ENCODE measurements at regions not wholly inside any gene's neighbourhood (a gene's known extent, or its start where the extent isn't known, plus 50 kb on each side); places are given as distances from the start of the nearest gene placed in this dataset.

DNA sequence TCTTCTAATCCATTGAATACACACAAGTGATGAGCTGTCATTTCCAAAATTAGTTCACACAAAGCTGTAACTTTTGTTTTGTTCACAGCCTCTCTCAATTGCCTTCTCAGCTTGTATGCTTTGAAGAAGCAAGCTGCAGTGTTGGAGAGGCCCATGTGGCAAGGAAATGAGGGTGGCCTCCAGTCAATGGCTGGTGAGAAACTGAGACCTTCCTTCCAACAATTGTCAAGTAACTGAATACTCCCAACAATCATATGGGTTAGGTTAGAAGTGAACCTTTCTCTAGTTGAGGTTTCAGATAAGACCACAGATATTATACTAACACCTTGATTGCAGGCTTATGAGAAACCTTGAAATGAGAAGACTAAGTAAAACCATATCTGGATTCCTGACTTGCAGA lies 82.4 kb upstream of the SOX9 start:
- POLR2A ChIA-PET: no interaction called here
- Mint-ChIP-seq H3K9me3 (no peaks in the 10 kb centered on the region), H3K4me3 (no peak overlapping the region), H3K4me1 (ENCODE audit: low read depth) (no peaks in the 10 kb centered on the region), H3K27ac (no peak overlapping the region), H3K36me3 (ENCODE audit: low read depth) (no peaks in the 10 kb centered on the region), H3K27me3 (no peaks in the 10 kb centered on the region)
- no peak for DNase-seq
- intact Hi-C loops (cut with micrococcal nuclease): no loop called here
- CTCF ChIA-PET: no interaction called here
- ATAC-seq: no peak
- TF ChIP-seq, protein P1, sequence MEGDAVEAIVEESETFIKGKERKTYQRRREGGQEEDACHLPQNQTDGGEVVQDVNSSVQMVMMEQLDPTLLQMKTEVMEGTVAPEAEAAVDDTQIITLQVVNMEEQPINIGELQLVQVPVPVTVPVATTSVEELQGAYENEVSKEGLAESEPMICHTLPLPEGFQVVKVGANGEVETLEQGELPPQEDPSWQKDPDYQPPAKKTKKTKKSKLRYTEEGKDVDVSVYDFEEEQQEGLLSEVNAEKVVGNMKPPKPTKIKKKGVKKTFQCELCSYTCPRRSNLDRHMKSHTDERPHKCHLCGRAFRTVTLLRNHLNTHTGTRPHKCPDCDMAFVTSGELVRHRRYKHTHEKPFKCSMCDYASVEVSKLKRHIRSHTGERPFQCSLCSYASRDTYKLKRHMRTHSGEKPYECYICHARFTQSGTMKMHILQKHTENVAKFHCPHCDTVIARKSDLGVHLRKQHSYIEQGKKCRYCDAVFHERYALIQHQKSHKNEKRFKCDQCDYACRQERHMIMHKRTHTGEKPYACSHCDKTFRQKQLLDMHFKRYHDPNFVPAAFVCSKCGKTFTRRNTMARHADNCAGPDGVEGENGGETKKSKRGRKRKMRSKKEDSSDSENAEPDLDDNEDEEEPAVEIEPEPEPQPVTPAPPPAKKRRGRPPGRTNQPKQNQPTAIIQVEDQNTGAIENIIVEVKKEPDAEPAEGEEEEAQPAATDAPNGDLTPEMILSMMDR (IDR thresholded peaks at IDR 0.05): no peak

DNA sequence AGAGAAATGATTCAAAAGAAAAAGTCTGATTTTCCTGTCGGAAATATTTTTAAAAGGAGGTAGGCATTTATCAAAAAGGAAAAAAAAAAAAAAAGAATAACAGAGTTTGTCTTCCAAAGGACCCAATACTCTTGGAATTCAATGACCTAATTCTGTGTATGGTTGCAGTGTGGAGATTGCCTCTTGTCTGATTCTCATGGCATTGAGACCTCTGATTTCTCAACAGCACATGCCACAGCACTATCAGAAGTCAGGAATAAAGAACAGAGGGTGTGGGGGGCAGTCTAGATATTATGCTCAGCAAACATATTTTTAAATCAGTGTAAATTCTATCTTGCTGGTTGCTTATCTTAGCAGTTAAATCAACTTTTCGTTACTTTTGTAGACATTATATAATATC lies 81.3 kb upstream of the SOX9 start:
- Mint-ChIP-seq H3K27me3 (no peaks in the 10 kb centered on the region), H3K27ac (no peak overlapping the region), H3K36me3 (ENCODE audit: low read depth) (no peaks in the 10 kb centered on the region), H3K9me3 (no peaks in the 10 kb centered on the region), H3K4me1 (ENCODE audit: low read depth) (no peaks in the 10 kb centered on the region), H3K4me3 (no peak overlapping the region)
- ChIA-PET CTCF (no interaction called here), POLR2A (no interaction called here)
- intact Hi-C loops (cut with micrococcal nuclease): no loop called here
- TF ChIP-seq, protein P1 (IDR thresholded peaks at IDR 0.05): no peak
- DNase-seq (no peak), ATAC-seq (no peak)

DNA sequence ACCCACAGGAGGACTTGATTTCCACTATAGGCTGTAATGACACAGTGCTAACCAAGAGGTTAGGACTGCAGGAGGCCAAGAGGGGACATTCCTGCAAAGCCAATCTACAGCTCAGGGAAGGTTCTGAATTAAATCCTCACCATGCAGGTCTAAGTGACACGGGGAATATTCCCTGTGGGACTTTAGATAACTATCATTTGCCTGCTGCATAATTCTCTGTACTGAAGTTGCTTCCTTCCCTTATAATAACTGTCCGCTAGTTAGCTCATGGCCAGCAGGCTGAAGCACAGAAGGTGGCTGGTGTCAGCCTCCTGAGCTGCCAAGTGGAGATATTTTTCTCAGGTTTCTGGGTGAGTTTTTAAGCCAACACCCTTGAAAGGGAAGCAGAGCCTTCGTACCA lies 74.6 kb upstream of the SOX9 start:
- H3K27me3 Mint-ChIP-seq: no peaks in the 10 kb centered on the region
- H3K4me3 Mint-ChIP-seq: no peak overlapping the region
- POLR2A ChIA-PET: no interaction called here
- H3K36me3 Mint-ChIP-seq (ENCODE audit: low read depth): no peaks in the 10 kb centered on the region
- H3K9me3 Mint-ChIP-seq: peaks cover 2% of the 10 kb centered on the region
- H3K27ac Mint-ChIP-seq: no peak overlapping the region
- intact Hi-C loops (cut with micrococcal nuclease): no loop called here
- CTCF ChIA-PET: no interaction called here
- no peak for DNase-seq
- no peaks in the 10 kb centered on the region for H3K4me1 Mint-ChIP-seq (ENCODE audit: low read depth)
- ATAC-seq: no peak
- TF ChIP-seq, protein P1 (IDR thresholded peaks at IDR 0.05): no peak

DNA sequence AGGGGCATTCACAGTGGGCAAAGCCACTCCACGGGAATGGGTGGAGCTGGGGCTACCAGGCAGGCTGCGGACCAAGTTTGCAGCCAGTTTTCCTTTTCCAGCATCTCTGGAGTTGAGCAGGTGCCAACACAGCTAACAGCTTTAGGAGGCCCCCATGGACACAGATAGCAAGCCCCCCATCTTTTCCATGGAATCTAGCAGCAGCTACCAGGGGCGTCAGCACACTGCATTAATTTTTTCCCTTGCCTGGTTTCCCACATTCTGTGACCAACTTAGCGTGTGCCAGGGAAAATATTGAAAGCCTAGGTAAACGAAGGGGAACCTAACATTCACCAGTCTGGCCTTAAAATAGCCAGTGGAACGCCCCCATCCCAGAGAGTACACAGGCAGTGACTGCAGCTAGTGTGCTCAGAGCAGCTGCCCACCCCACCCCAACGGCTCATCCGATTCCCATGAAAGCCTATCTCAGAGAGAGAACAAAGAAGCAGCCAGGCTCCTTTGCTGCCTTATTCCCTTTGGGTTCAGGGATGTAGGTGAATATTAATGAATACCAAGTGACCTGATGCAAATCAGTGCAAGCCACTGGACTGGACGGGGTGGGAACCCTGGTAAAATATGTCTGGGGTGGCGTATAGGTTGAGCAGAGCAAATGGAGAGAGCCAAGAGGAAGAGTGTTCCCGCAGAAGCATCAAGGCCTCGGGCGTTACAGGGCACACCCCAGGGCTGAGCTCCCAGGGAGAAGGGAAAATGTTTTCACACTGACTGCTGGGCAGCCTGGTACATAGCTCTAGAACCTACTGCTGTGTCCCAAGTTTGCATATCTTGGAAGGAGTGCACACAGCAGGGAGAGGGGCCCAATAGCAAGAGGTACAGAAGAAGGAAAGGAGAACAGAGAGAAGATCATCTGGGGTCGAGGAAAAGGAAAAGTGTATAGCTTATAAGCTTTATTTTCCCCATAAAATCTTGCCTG lies 73.9 kb upstream of the SOX9 start:
- no peak for ATAC-seq
- H3K27ac Mint-ChIP-seq: no peak overlapping the region
- no peaks in the 10 kb centered on the region for H3K4me1 Mint-ChIP-seq (ENCODE audit: low read depth)
- DNase-seq: no peak
- POLR2A ChIA-PET: interaction anchor here (0.6 kb wide), 1 partner anchor 477 kb away, joined by 3 read pairs; no protein-coding TSS in a partner anchor
- H3K27me3 Mint-ChIP-seq: no peaks in the 10 kb centered on the region
- H3K36me3 Mint-ChIP-seq (ENCODE audit: low read depth): no peaks in the 10 kb centered on the region
- intact Hi-C loops (cut with micrococcal nuclease): no loop called here
- CTCF ChIA-PET: no interaction called here
- no peak overlapping the region for H3K4me3 Mint-ChIP-seq
- peaks cover 5% of the 10 kb centered on the region for H3K9me3 Mint-ChIP-seq
- TF ChIP-seq, protein P1 (IDR thresholded peaks at IDR 0.05): no peak

DNA sequence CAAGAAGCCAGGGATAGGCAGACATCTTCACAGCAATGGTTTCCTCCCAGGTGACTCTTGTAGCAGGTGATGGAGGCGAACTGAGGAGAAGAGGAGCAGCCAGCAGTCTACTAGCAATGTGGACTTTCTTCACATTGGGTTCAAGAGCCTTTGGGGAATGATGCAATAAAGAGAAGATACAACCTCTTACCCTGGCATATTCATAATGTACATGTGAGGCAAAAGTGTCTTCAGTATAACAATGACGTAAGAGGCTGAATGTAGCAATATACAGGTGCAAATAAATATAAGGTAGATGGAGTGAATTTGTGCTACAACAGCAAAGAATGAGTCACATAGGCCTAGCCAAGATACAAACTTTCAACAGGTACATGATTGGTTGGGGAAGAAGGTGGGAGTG lies 70.9 kb upstream of the SOX9 start:
- ATAC-seq (no peak), DNase-seq (no peak)
- CTCF ChIA-PET: no interaction called here
- H3K4me3 Mint-ChIP-seq: no peak overlapping the region
- H3K9me3 Mint-ChIP-seq: peaks cover 5% of the 10 kb centered on the region
- intact Hi-C loops (cut with micrococcal nuclease): no loop called here
- H3K36me3 Mint-ChIP-seq (ENCODE audit: low read depth): no peaks in the 10 kb centered on the region
- no peak overlapping the region for H3K27ac Mint-ChIP-seq
- H3K27me3 Mint-ChIP-seq: no peaks in the 10 kb centered on the region
- TF ChIP-seq, protein P1 (IDR thresholded peaks at IDR 0.05): no peak
- POLR2A ChIA-PET: no interaction called here
- no peaks in the 10 kb centered on the region for H3K4me1 Mint-ChIP-seq (ENCODE audit: low read depth)

All from activated CD8-positive, alpha-beta T cell treated with anti-CD3 and anti-CD28 coated beads for 36 hours (primary cell).